ENCODE measurements at regions not wholly inside any gene's neighbourhood (a gene's known extent, or its start where the extent isn't known, plus 50 kb on each side); places are given as distances from the start of the nearest gene placed in this dataset.

GRCh38 chr1:58844176-58844575 lies 60.3 kb upstream of the JUN start:
- H2BK20ac ChIP-seq (ENCODE audit: low read length) = no peak overlapping the region
- no peaks in the 10 kb centered on the region for H3K36me3 ChIP-seq (ENCODE audit: control insufficient read depth in 2 of 4, insufficient read depth in 4 of 4, low read length in 3 of 4)
- H3K4me1 ChIP-seq (replicated peaks in 1 of 4; ENCODE audit: control insufficient read depth in 3 of 4, insufficient read depth in 4 of 4, low read length in 3 of 4) = no peaks in the 10 kb centered on the region; a peak in 2 of 7 replicates
- H3K79me1 ChIP-seq (ENCODE audit: low read depth, low read length) = no peaks in the 10 kb centered on the region
- H3K9me3 ChIP-seq (ENCODE audit: insufficient read depth in 2 of 2, low read depth in 1 of 2, low read length in 1 of 2) = no peaks in the 10 kb centered on the region
- 96% methylated on average over 1 of the region's 1 CpG; no CpG with 5 or more reads in 1 of the 2 experiments for WGBS, 2 experiments (ENCODE audit: extremely low coverage in 1 of 2, insufficient coverage in 1 of 2, insufficient read length in 1 of 2, insufficient replicate concordance in 2 of 2, low coverage in 1 of 2, low lambda C conversion rate in 2 of 2, missing lambda C conversion rate in 1 of 2)
- H3K23ac ChIP-seq (ENCODE audit: insufficient read length) = no peak overlapping the region
- no peak overlapping the region for H2AK5ac ChIP-seq (ENCODE audit: low read depth, low read length)
- H3K4me2 ChIP-seq (ENCODE audit: insufficient read depth in 1 of 2, low read depth in 2 of 2, low read length in 2 of 2) = no peak overlapping the region
- no peak overlapping the region for H3K18ac ChIP-seq (ENCODE audit: extremely low read depth, low read length)
- FAIRE-seq = no peak
- H2BK12ac ChIP-seq (ENCODE audit: low read depth, low read length) = no peak overlapping the region
- no peak overlapping the region for H4K8ac ChIP-seq (ENCODE audit: extremely low read depth, insufficient read depth, low read length)
- DNase-seq (ENCODE audit: low read depth in 1 of 2, low spot score in 2 of 2) = no peak
- H2BK5ac ChIP-seq (ENCODE audit: low read depth, low read length) = no peak overlapping the region
- no peak overlapping the region for H3K4ac ChIP-seq (replicated peaks; ENCODE audit: insufficient read length, low read depth, low read length)
- ChIA-PET CTCF (ENCODE audit: partially characterized antibody) (interaction anchor here (1.2 to 1.4 kb wide), 2 partner anchors 17 to 23 kb away, joined by 3 read pairs; no protein-coding TSS in a partner anchor), POLR2A (ENCODE audit: partially characterized antibody) (no interaction called here)
- H4K20me1 ChIP-seq (replicated peaks in 1 of 2; ENCODE audit: control insufficient read depth in 1 of 2, insufficient read depth in 2 of 2, low read length in 2 of 2) = no peaks in the 10 kb centered on the region
- no peak overlapping the region for H4K91ac ChIP-seq (replicated peaks; ENCODE audit: insufficient read length, low read length)
- no peak overlapping the region for H3K27ac ChIP-seq (ENCODE audit: low read depth, low read length)
- no peak overlapping the region for H2BK15ac ChIP-seq (ENCODE audit: low read length)
- H3K79me2 ChIP-seq (ENCODE audit: control insufficient read depth in 1 of 2, insufficient read depth in 2 of 2, low read length in 2 of 2) = no peaks in the 10 kb centered on the region
- H3K56ac ChIP-seq (replicated peaks; ENCODE audit: insufficient read length, low read depth, low read length) = no peak overlapping the region
- no peak overlapping the region for H3K14ac ChIP-seq (ENCODE audit: insufficient read length)
- no peak overlapping the region for H2BK120ac ChIP-seq (replicated peaks; ENCODE audit: low read depth, low read length)
- no peak overlapping the region for H3K4me3 ChIP-seq (ENCODE audit: extremely low read depth in 1 of 4, insufficient read depth in 2 of 4, low read depth in 3 of 4, low read length in 4 of 4)
- no peaks in the 10 kb centered on the region for H3K23me2 ChIP-seq (ENCODE audit: low read depth, low read length)
- TF ChIP-seq SIRT6 (IDR thresholded peaks at IDR 0.05; ENCODE audit: low read length) = no peak
- no peak for TF ChIP-seq SAP30 (IDR thresholded peaks at IDR 0.05; ENCODE audit: insufficient read depth, insufficient replicate concordance, low read length)
- TF ChIP-seq NRF1 (IDR thresholded peaks at IDR 0.05; ENCODE audit: low read depth, low read length) = no peak
- no peak for TF ChIP-seq BRCA1 (IDR thresholded peaks at IDR 0.05; ENCODE audit: low read depth, low read length)
- TF ChIP-seq TAF1 (IDR thresholded peaks at IDR 0.05; ENCODE audit: low read depth, low read length) = no peak
- no peak for TF ChIP-seq RNF2 (IDR thresholded peaks at IDR 0.05; ENCODE audit: borderline replicate concordance, low read depth, low read length, missing control alignments, poor library complexity, severe bottlenecking)
- no peak for TF ChIP-seq SIX5 (IDR thresholded peaks at IDR 0.05; ENCODE audit: low read depth, low read length)
- TF ChIP-seq YY1 (IDR thresholded peaks at IDR 0.05; ENCODE audit: low read depth, low read length) = no peak
- H2AFZ ChIP-seq (ENCODE audit: low read length) = no peak overlapping the region
- no peaks in the 10 kb centered on the region for H3K27me3 ChIP-seq (replicated peaks in 1 of 4; ENCODE audit: control insufficient read depth in 3 of 4, extremely low read depth in 1 of 4, insufficient read depth in 3 of 4, low read length in 3 of 4)
- H4K5ac ChIP-seq (ENCODE audit: insufficient read length, low read depth, low read length) = no peak overlapping the region
- H3K9ac ChIP-seq (replicated peaks in 1 of 4; ENCODE audit: extremely low read depth in 1 of 4, low read depth in 3 of 4, low read length in 3 of 4) = no peak overlapping the region

Measured in H1 (cell line).